OCI-LY3 (cell line): ENCODE measurements at regions not wholly inside any gene's neighbourhood (a gene's known extent, or its start where the extent isn't known, plus 50 kb on each side); places are given as distances from the start of the nearest gene placed in this dataset.

Source experiments
- H2AFZ ChIP-seq: fragments of 200-600, 300-600 bp; shearing (Covaris generic); 2 replicates; pipeline ENCODE4 v1.6.0; 2014; ENCODE audit warnings: antibody characterized with exemption, low read depth, low read length
- H3K27ac ChIP-seq: fragments of 200-600, 300-600 bp; sonication (generic); 2 replicates; pipeline ENCODE4 v1.5.1; 2014; ENCODE audit warnings: mild to moderate bottlenecking, low read length, moderate library complexity, mixed read lengths
- H3K27me3 ChIP-seq: fragments of 200-600, 300-600 bp; sonication (generic); 2 replicates; pipeline ENCODE4 v1.6.1; 2014; ENCODE audit warnings: low read depth, low read length, mixed read lengths
- H3K36me3 ChIP-seq: fragments of 200-600, 300-600 bp; sonication (generic); replicated peaks from 2 replicates; pipeline ENCODE3; 2014; ENCODE audit warnings: low read depth, low read length, mixed read lengths
- H3K4me1 ChIP-seq: fragments of 300-600, 200-600 bp; sonication (generic); 2 replicates; pipeline ENCODE4 v1.6.1; 2014; ENCODE audit warnings: low read length, mixed read lengths
- H3K4me2 ChIP-seq: fragments of 200-600, 300-600 bp; sonication (generic); 2 replicates; pipeline ENCODE4 v1.6.1; 2014; ENCODE audit warnings: low read length, mixed read lengths
- H3K4me3 ChIP-seq: fragments of 300-600, 200-600 bp; sonication (generic); 2 replicates; pipeline ENCODE4 v1.5.1; 2014; ENCODE audit warnings: antibody characterized with exemption, mild to moderate bottlenecking, low read length, moderate library complexity
- H3K79me2 ChIP-seq: fragments of 300-600, 200-600 bp; shearing (Covaris generic); 2 replicates; pipeline ENCODE4 v1.6.1; 2014; ENCODE audit warnings: mild to moderate bottlenecking, low read length, mixed read lengths
- H3K9ac ChIP-seq: fragments of 300-600, 200-600 bp; shearing (Covaris generic); 2 replicates; pipeline ENCODE4 v1.6.0; 2014; ENCODE audit warnings: mild to moderate bottlenecking, low read length, moderate library complexity
- H3K9me3 ChIP-seq: fragments of 200-600, 300-600 bp; shearing (Covaris generic); 2 replicates; pipeline ENCODE4 v1.6.1; 2014; ENCODE audit warnings: low read length, mixed read lengths; ENCODE audit not compliant: insufficient read depth
- H4K20me1 ChIP-seq: fragments of 200-600, 300-600 bp; sonication (generic); 2 replicates; pipeline ENCODE4 v1.6.1; 2016; ENCODE audit warnings: low read length, mixed read lengths; ENCODE audit not compliant: insufficient read depth
- EZH2phosphoT487 ChIP-seq: fragments of 200-600 bp; shearing (Covaris generic); IDR thresholded peaks from 2 replicates; pipeline ENCODE4 v1.6.1; 2018; ENCODE audit warnings: antibody characterized with exemption, mixed run types, low read depth
- TF ChIP-seq, protein P1 (sequence below): fragments of 200-600, 300-600 bp; sonication (generic); IDR thresholded peaks from 2 replicates; pipeline ENCODE4 v1.5.1; 2014; ENCODE audit warnings: antibody characterized with exemption, low read length, low read depth

- no peak overlapping the region for H3K27ac ChIP-seq
- no peak overlapping the region for H3K9ac ChIP-seq
- no peak overlapping the region for H3K4me2 ChIP-seq
- no peaks in the 10 kb centered on the region for H3K36me3 ChIP-seq
- TF ChIP-seq EZH2phosphoT487, result no peak
- H3K27me3 ChIP-seq, result no peaks in the 10 kb centered on the region
- no peak overlapping the region for H2AFZ ChIP-seq
- H3K79me2 ChIP-seq, result no peaks in the 10 kb centered on the region
- H3K4me1 ChIP-seq, result no peaks in the 10 kb centered on the region
- H3K9me3 ChIP-seq, result no peaks in the 10 kb centered on the region
- H4K20me1 ChIP-seq, result no peaks in the 10 kb centered on the region
- H3K4me3 ChIP-seq, result no peak overlapping the region
These were observed 223.7 kb downstream of the ISL1 start for GRCh38 chr5:51606921-51607320.

DNA sequence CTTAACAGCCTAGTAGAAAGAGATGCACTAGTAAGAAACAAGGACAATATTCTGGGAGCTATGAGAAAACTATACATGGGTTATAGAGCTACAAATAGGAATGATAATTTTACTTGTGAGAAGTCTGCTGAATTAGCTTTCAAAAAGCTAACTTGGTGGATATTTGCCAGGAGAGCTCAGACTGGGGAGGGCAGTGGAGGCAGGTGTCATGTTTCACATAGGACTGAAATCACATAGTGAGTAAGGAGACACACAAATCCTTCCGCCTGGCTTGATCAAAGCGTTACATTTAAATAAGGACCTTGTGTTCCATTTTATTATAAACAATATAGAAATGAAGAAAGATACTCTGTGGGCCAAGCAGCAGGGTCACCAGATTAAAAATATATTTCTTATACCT, 235.0 kb downstream of the ISL1 start:
- Histone ChIP-seq H4K20me1 (no peaks in the 10 kb centered on the region), H3K9me3 (no peaks in the 10 kb centered on the region), H3K4me3 (no peak overlapping the region), H3K27ac (no peak overlapping the region), H3K9ac (no peak overlapping the region), H3K79me2 (no peaks in the 10 kb centered on the region), H3K4me1 (no peaks in the 10 kb centered on the region), H2AFZ (no peak overlapping the region), H3K4me2 (no peak overlapping the region), H3K36me3 (no peaks in the 10 kb centered on the region), H3K27me3 (no peaks in the 10 kb centered on the region)
- no peak for TF ChIP-seq EZH2phosphoT487
- TF ChIP-seq, protein P1, sequence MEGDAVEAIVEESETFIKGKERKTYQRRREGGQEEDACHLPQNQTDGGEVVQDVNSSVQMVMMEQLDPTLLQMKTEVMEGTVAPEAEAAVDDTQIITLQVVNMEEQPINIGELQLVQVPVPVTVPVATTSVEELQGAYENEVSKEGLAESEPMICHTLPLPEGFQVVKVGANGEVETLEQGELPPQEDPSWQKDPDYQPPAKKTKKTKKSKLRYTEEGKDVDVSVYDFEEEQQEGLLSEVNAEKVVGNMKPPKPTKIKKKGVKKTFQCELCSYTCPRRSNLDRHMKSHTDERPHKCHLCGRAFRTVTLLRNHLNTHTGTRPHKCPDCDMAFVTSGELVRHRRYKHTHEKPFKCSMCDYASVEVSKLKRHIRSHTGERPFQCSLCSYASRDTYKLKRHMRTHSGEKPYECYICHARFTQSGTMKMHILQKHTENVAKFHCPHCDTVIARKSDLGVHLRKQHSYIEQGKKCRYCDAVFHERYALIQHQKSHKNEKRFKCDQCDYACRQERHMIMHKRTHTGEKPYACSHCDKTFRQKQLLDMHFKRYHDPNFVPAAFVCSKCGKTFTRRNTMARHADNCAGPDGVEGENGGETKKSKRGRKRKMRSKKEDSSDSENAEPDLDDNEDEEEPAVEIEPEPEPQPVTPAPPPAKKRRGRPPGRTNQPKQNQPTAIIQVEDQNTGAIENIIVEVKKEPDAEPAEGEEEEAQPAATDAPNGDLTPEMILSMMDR, result no peak

- H3K4me1 ChIP-seq, result no peaks in the 10 kb centered on the region
- no peaks in the 10 kb centered on the region for H3K27me3 ChIP-seq
- TF ChIP-seq, protein P1, result no peak
- no peak for TF ChIP-seq EZH2phosphoT487
- H3K9me3 ChIP-seq, result no peaks in the 10 kb centered on the region
- no peak overlapping the region for H2AFZ ChIP-seq
- no peaks in the 10 kb centered on the region for H3K36me3 ChIP-seq
- H3K9ac ChIP-seq, result no peak overlapping the region
- no peak overlapping the region for H3K4me2 ChIP-seq
- no peaks in the 10 kb centered on the region for H3K79me2 ChIP-seq
- no peak overlapping the region for H3K4me3 ChIP-seq
- no peak overlapping the region for H3K27ac ChIP-seq
- H4K20me1 ChIP-seq, result no peaks in the 10 kb centered on the region
These were observed 237.9 kb downstream of the ISL1 start for GRCh38 chr5:51621156-51621555.

- H2AFZ ChIP-seq, result no peak overlapping the region
- TF ChIP-seq, protein P1, result no peak
- no peak for TF ChIP-seq EZH2phosphoT487
- no peak overlapping the region for H3K27ac ChIP-seq
These were observed 239.0 kb downstream of the ISL1 start for GRCh38 chr5:51622161-51622790.

More at GRCh38 chr5:51622161-51622790, 239.0 kb downstream of the ISL1 start:
- H3K9ac ChIP-seq, result no peak overlapping the region
- no peaks in the 10 kb centered on the region for H3K27me3 ChIP-seq
- H3K36me3 ChIP-seq, result no peaks in the 10 kb centered on the region
- no peaks in the 10 kb centered on the region for H4K20me1 ChIP-seq
- no peaks in the 10 kb centered on the region for H3K79me2 ChIP-seq
- no peak overlapping the region for H3K4me2 ChIP-seq
- no peaks in the 10 kb centered on the region for H3K4me1 ChIP-seq
- no peak overlapping the region for H3K4me3 ChIP-seq
- no peaks in the 10 kb centered on the region for H3K9me3 ChIP-seq
